H1 (cell line): ENCODE measurements at regions not wholly inside any gene's neighbourhood (a gene's known extent, or its start where the extent isn't known, plus 50 kb on each side); places are given as distances from the start of the nearest gene placed in this dataset.

ENCODE experiments used
- CTCF ChIA-PET: fragments of 300-600 bp; sonication (Branson Sonifier 250); formaldehyde crosslinking; loops from one replicate; lab custom pipeline; 2021; ENCODE audit not compliant: partially characterized antibody; lab: Charles Lee
- POLR2A ChIA-PET: fragments of 300-600 bp; sonication (Branson Sonifier 250); formaldehyde crosslinking; loops from one replicate; lab custom pipeline; 2021; ENCODE audit warnings: inconsistent platforms; ENCODE audit not compliant: partially characterized antibody; lab: Charles Lee
- DNase-seq, 2 experiments: peaks; one replicate each; pipeline versions ENCODE4 v3.0.0 to v3.0.0-alpha.2; 2010 to 2022; ENCODE audit warnings: low spot score in 2 of 2, low read depth in 1 of 2, mixed read lengths in 1 of 2
- FAIRE-seq: peaks from 2 replicates; lab custom pipeline; 2011; peaks lifted over from hg19 to GRCh38; lab: Jason Lieb, UNC
- H2AFZ ChIP-seq: 2 replicates; pipeline ENCODE4 v1.8.1; 2012; ENCODE audit warnings: low read length, inconsistent platforms
- H2AK5ac ChIP-seq: 2 replicates; pipeline ENCODE4 v1.6.1; 2013; ENCODE audit warnings: low read depth, low read length
- H2BK120ac ChIP-seq: replicated peaks from 2 replicates; pipeline ENCODE3; 2013; ENCODE audit warnings: low read depth, low read length, inconsistent platforms
- H2BK12ac ChIP-seq: 2 replicates; pipeline ENCODE4 v1.6.1; 2013; ENCODE audit warnings: low read depth, low read length
- H2BK15ac ChIP-seq: 2 replicates; pipeline ENCODE4 v1.6.1; 2013; ENCODE audit warnings: low read length
- H2BK20ac ChIP-seq: 2 replicates; pipeline ENCODE4 v1.6.1; 2013; ENCODE audit warnings: low read length
- H2BK5ac ChIP-seq: 2 replicates; pipeline ENCODE4 v1.6.1; 2013; ENCODE audit warnings: low read depth, low read length
- H3K14ac ChIP-seq: 2 replicates; pipeline ENCODE4 v1.6.1; 2013; ENCODE audit warnings: inconsistent platforms; ENCODE audit not compliant: insufficient read length
- H3K18ac ChIP-seq: 2 replicates; pipeline ENCODE4 v1.6.1; 2013; ENCODE audit warnings: low read length; ENCODE audit errors: extremely low read depth
- H3K23ac ChIP-seq: 2 replicates; pipeline ENCODE4 v1.6.1; 2013; ENCODE audit warnings: inconsistent platforms; ENCODE audit not compliant: insufficient read length
- H3K23me2 ChIP-seq: 2 replicates; pipeline ENCODE4 v1.6.1; 2013; ENCODE audit warnings: low read depth, low read length
- H3K27ac ChIP-seq: 2 replicates; pipeline ENCODE4 v1.6.1; 2011; ENCODE audit warnings: low read depth, low read length, inconsistent platforms
- H3K27me3 ChIP-seq, 4 experiments: replicated peaks in 1 of 4; 1 replicate in 1 of 4; 2 replicates in 3 of 4; pipeline versions ENCODE4 v1.6.1 to v1.8.1; 2011 to 2013; ENCODE audit warnings: low read length in 3 of 4, mild to moderate bottlenecking in 3 of 4, inconsistent platforms in 2 of 4, mixed read lengths in 2 of 4, moderate library complexity in 1 of 4; ENCODE audit not compliant: control insufficient read depth in 3 of 4, insufficient read depth in 3 of 4; ENCODE audit errors: extremely low read depth in 1 of 4
- H3K36me3 ChIP-seq, 4 experiments: 2 replicates each; pipeline versions ENCODE4 v1.6.1 to v1.8.1; 2011 to 2013; ENCODE audit warnings: mild to moderate bottlenecking in 4 of 4, low read length in 3 of 4, moderate library complexity in 2 of 4, control low read depth in 1 of 4, inconsistent platforms in 1 of 4; ENCODE audit not compliant: insufficient read depth in 4 of 4, control insufficient read depth in 2 of 4
- H3K4ac ChIP-seq: replicated peaks from 2 replicates; pipeline ENCODE3; 2013; ENCODE audit warnings: low read length, low read depth, mixed read lengths, inconsistent platforms; ENCODE audit not compliant: insufficient read length
- H3K4me1 ChIP-seq, 4 experiments: replicated peaks in 1 of 4; 1 replicate in 1 of 4; 2 replicates in 3 of 4; pipeline versions ENCODE4 v1.6.1 to v1.8.1; 2011 to 2013; ENCODE audit warnings: low read length in 3 of 4, inconsistent platforms in 2 of 4, mixed read lengths in 1 of 4; ENCODE audit not compliant: insufficient read depth in 4 of 4, control insufficient read depth in 3 of 4
- H3K4me2 ChIP-seq, 2 experiments: 2 replicates each; pipeline versions ENCODE4 v1.6.1 to v1.8.1; 2011 to 2013; ENCODE audit warnings: low read depth in 2 of 2, low read length in 2 of 2, control low read depth in 1 of 2, inconsistent platforms in 1 of 2, mild to moderate bottlenecking in 1 of 2; ENCODE audit not compliant: insufficient read depth in 1 of 2
- H3K4me3 ChIP-seq, 4 experiments: fragments of 200-600, 300-600 bp in 1 of 4; sonication (generic), shearing (Covaris generic), sonication (Bioruptor Twin) in 1 of 4; 2 replicates each; pipeline versions ENCODE4 v1.5.1 to v1.8.1; 2011 to 2016; ENCODE audit warnings: low read length in 4 of 4, low read depth in 3 of 4, control low read depth in 2 of 4, inconsistent platforms in 2 of 4, mild to moderate bottlenecking in 2 of 4, mixed read lengths in 1 of 4, moderate library complexity in 1 of 4; ENCODE audit not compliant: insufficient read depth in 2 of 4; ENCODE audit errors: extremely low read depth in 1 of 4
- H3K56ac ChIP-seq: replicated peaks from 2 replicates; pipeline ENCODE3; 2013; ENCODE audit warnings: low read depth, mild to moderate bottlenecking, mixed read lengths, low read length, inconsistent platforms; ENCODE audit not compliant: insufficient read length
- H3K79me1 ChIP-seq: 2 replicates; pipeline ENCODE4 v1.6.1; 2013; ENCODE audit warnings: low read depth, low read length, control low read depth
- H3K79me2 ChIP-seq, 2 experiments: 2 replicates each; pipeline versions ENCODE4 v1.6.1 to v1.8.1; 2012 to 2013; ENCODE audit warnings: low read length in 2 of 2, mild to moderate bottlenecking in 2 of 2, inconsistent platforms in 1 of 2; ENCODE audit not compliant: insufficient read depth in 2 of 2, control insufficient read depth in 1 of 2
- H3K9ac ChIP-seq, 4 experiments: replicated peaks in 1 of 4; 1 replicate in 1 of 4; 2 replicates in 3 of 4; pipeline versions ENCODE4 v1.6.1 to v1.8.1; 2011 to 2013; ENCODE audit warnings: low read depth in 3 of 4, low read length in 3 of 4, control low read depth in 2 of 4, mild to moderate bottlenecking in 2 of 4, moderate library complexity in 2 of 4, inconsistent platforms in 1 of 4; ENCODE audit errors: extremely low read depth in 1 of 4
- H3K9me3 ChIP-seq, 2 experiments: 2 replicates each; pipeline versions ENCODE4 v1.6.1 to v1.8.1; 2012 to 2013; ENCODE audit warnings: mild to moderate bottlenecking in 2 of 2, moderate library complexity in 2 of 2, control low read depth in 1 of 2, inconsistent platforms in 1 of 2, low read depth in 1 of 2, low read length in 1 of 2, mixed read lengths in 1 of 2; ENCODE audit not compliant: insufficient read depth in 2 of 2
- H4K20me1 ChIP-seq, 2 experiments: replicated peaks in 1 of 2; 2 replicates each; pipeline versions ENCODE3 to v1.8.1; 2011 to 2013; ENCODE audit warnings: inconsistent platforms in 2 of 2, low read length in 2 of 2, mild to moderate bottlenecking in 1 of 2; ENCODE audit not compliant: insufficient read depth in 2 of 2, control insufficient read depth in 1 of 2
- H4K5ac ChIP-seq: 2 replicates; pipeline ENCODE4 v1.6.1; 2013; ENCODE audit warnings: low read length, low read depth, mixed read lengths, inconsistent platforms; ENCODE audit not compliant: insufficient read length
- H4K8ac ChIP-seq: 2 replicates; pipeline ENCODE4 v1.8.0; 2013; ENCODE audit warnings: mild to moderate bottlenecking, moderate library complexity, low read length, inconsistent platforms; ENCODE audit not compliant: insufficient read depth; ENCODE audit errors: extremely low read depth
- H4K91ac ChIP-seq: replicated peaks from 2 replicates; pipeline ENCODE3; 2013; ENCODE audit warnings: low read length, mixed read lengths, inconsistent platforms; ENCODE audit not compliant: insufficient read length
- CHD7 ChIP-seq: fragments of 300-600 bp; sonication (generic); IDR thresholded peaks from 2 replicates; pipeline ENCODE4 v1.7.1; 2012; ENCODE audit warnings: low read length, moderate library complexity, mild to moderate bottlenecking, inconsistent platforms; ENCODE audit not compliant: insufficient replicate concordance
- WGBS, 2 experiments: shearing (Covaris generic) in 1 of 2; methylation state at CpG; one replicate each; pipeline versions ENCODE4 v1.1.6 to v1.1.7; 2013 to 2015; ENCODE audit warnings: low lambda C conversion rate in 2 of 2, mixed read lengths in 2 of 2, inconsistent platforms in 1 of 2, low coverage in 1 of 2, missing lambda C conversion rate in 1 of 2; ENCODE audit not compliant: insufficient replicate concordance in 2 of 2, insufficient coverage in 1 of 2, insufficient read length in 1 of 2; ENCODE audit errors: extremely low coverage in 1 of 2, missing lambda C conversion rate in 1 of 2; 5-methylcytosine and 5-hydroxymethylcytosine counted together

- Histone ChIP-seq H2AFZ (no peak overlapping the region), H3K9ac (no peak overlapping the region), H4K5ac (no peak overlapping the region), H3K79me1 (no peaks in the 10 kb centered on the region), H3K4me1 (no peaks in the 10 kb centered on the region), H3K18ac (no peak overlapping the region), H3K56ac (no peak overlapping the region), H4K91ac (no peak overlapping the region), H2BK12ac (no peak overlapping the region), H3K4ac (no peak overlapping the region), H3K36me3 (no peaks in the 10 kb centered on the region), H2BK120ac (no peak overlapping the region), H4K8ac (no peak overlapping the region), H2BK15ac (no peak overlapping the region), H2AK5ac (no peak overlapping the region), H3K4me2 (no peak overlapping the region), H3K79me2 (no peaks in the 10 kb centered on the region), H3K9me3 (no peaks in the 10 kb centered on the region), H3K14ac (no peak overlapping the region), H2BK5ac (no peak overlapping the region), H3K23ac (no peak overlapping the region), H3K4me3 (no peak overlapping the region), H4K20me1 (no peaks in the 10 kb centered on the region), H3K23me2 (no peaks in the 10 kb centered on the region), H2BK20ac (no peak overlapping the region), H3K27me3 (no peaks in the 10 kb centered on the region), H3K27ac (no peak overlapping the region)
- 92% methylated on average over 1 of the region's 1 CpG; no CpG with 5 or more reads in 1 of the 2 experiments for WGBS, 2 experiments
- POLR2A ChIA-PET: no interaction called here
- no peak for FAIRE-seq
- no peak for DNase-seq
- CTCF ChIA-PET: interaction anchor here (0.7 to 2.0 kb wide), 4 partner anchors 26 to 181 kb away, joined by 3 to 6 read pairs (median 3); no protein-coding TSS in a partner anchor
- TF ChIP-seq CHD7: no peak
Observed at GRCh38 chr2:55781542-55781941, 87.9 kb upstream of the PNPT1 start.
